IPS-20b (cell line): ENCODE measurements at regions not wholly inside any gene's neighbourhood (a gene's known extent, or its start where the extent isn't known, plus 50 kb on each side); places are given as distances from the start of the nearest gene placed in this dataset.

Experiments used
- H3K27ac ChIP-seq: one replicate; pipeline ENCODE4 v1.5.1; 2013; ENCODE audit warnings: low read length
- H3K27me3 ChIP-seq: 2 replicates; pipeline ENCODE4 v1.6.1; 2013; ENCODE audit warnings: mild to moderate bottlenecking, low read length, inconsistent platforms; ENCODE audit not compliant: insufficient read depth
- H3K36me3 ChIP-seq: 2 replicates; pipeline ENCODE4 v1.6.1; 2013; ENCODE audit warnings: low read depth, mild to moderate bottlenecking, inconsistent platforms, low read length, moderate library complexity; ENCODE audit not compliant: insufficient read depth
- H3K4me1 ChIP-seq: 2 replicates; pipeline ENCODE4 v1.6.1; 2013; ENCODE audit warnings: mild to moderate bottlenecking, control low read depth, inconsistent platforms, low read length, moderate library complexity; ENCODE audit not compliant: insufficient read depth
- H3K4me3 ChIP-seq: 2 replicates; pipeline ENCODE4 v1.5.1; 2013; ENCODE audit warnings: mild to moderate bottlenecking, low read length, inconsistent platforms
- H3K9ac ChIP-seq: 2 replicates; pipeline ENCODE4 v1.6.1; 2013; ENCODE audit warnings: low read depth, mild to moderate bottlenecking, inconsistent platforms, low read length, moderate library complexity
- H3K9me3 ChIP-seq: 2 replicates; pipeline ENCODE4 v1.6.1; 2013; ENCODE audit warnings: mild to moderate bottlenecking, low read depth, low read length, inconsistent platforms; ENCODE audit not compliant: insufficient read depth

DNA sequence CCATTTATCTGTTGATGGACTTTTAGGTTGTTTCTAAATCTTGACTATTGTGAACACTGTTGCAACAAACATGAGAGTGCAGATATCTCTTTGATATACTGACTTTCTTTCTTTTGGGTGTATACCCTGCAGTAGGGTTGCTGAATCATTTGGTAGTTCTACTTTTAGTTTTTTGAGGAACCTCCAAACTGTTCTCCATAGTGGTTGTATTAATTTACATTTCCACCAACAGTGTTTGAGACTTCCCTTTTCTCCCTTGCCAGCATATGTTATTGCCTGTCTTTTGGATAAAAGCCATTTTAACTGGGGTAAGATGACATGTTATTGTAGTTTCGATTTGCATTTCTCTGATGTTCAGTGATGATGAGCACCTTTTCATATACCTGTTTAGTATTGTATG, 330.0 kb downstream of the DDX10 start:
- Histone ChIP-seq H3K9me3 (no peaks in the 10 kb centered on the region; the same call in 1 of the 2 replicates), H3K27me3 (no peaks in the 10 kb centered on the region), H3K36me3 (no peaks in the 10 kb centered on the region), H3K9ac (no peak overlapping the region), H3K4me1 (no peaks in the 10 kb centered on the region), H3K27ac (no peak overlapping the region), H3K4me3 (no peak overlapping the region)

DNA sequence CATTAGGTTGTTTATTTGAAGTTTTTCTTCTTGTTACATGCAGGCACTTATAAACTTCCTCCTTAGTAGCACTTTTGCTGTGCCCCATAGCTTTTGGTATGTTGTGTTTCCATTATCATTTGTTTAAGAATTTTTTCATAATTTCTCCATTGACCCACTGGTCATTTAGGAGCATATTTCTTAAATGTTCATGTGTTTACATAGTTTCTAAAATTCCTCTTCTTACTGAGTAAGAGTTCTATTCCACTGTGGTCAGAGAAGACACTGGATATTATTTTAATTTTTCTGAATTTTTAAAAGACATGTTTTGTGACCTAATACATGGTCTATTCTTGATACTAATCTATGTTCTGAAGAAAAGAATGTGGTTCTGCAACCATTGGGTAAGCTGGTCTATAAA, 333.0 kb downstream of the DDX10 start:
- no peaks in the 10 kb centered on the region for H3K9me3 ChIP-seq
- no peaks in the 10 kb centered on the region for H3K36me3 ChIP-seq
- H3K9ac ChIP-seq, result no peak overlapping the region
- no peaks in the 10 kb centered on the region for H3K4me1 ChIP-seq
- no peaks in the 10 kb centered on the region for H3K27me3 ChIP-seq
- H3K4me3 ChIP-seq, result no peak overlapping the region
- no peak overlapping the region for H3K27ac ChIP-seq

- Histone ChIP-seq H3K27me3 (no peaks in the 10 kb centered on the region), H3K4me3 (no peak overlapping the region), H3K9me3 (no peaks in the 10 kb centered on the region), H3K9ac (no peak overlapping the region), H3K4me1 (no peaks in the 10 kb centered on the region), H3K36me3 (no peaks in the 10 kb centered on the region), H3K27ac (no peak overlapping the region)
Observed at GRCh38 chr11:109000531-109000930, 335.7 kb downstream of the DDX10 start.

DNA sequence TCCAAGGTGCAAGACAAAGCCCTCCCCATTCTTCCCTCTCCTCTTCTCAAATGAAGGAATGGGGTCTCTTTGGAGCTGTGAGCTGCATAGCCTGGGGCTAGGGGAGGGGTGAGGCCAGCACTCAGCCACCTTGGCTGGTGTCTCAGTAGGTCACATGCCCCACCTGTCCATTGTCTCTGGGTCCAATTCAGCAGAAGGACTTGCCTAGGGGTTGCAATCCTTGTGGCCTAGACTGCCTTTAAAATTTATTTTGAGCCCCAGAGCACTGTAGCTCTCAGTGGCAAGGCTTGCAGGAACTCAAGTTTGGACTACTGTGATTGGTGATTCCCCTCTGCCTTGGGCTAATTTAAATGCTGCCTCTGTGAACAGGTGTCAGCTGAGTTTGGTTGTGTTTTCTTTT, 336.7 kb downstream of the DDX10 start:
- no peaks in the 10 kb centered on the region for H3K4me1 ChIP-seq
- H3K27ac ChIP-seq, result no peak overlapping the region
- no peaks in the 10 kb centered on the region for H3K9me3 ChIP-seq
- no peak overlapping the region for H3K4me3 ChIP-seq
- no peak overlapping the region for H3K9ac ChIP-seq
- H3K36me3 ChIP-seq, result no peaks in the 10 kb centered on the region
- no peaks in the 10 kb centered on the region for H3K27me3 ChIP-seq

GRCh38 chr11:109012991-109013390, 348.1 kb downstream of the DDX10 start:
- no peaks in the 10 kb centered on the region for H3K9me3 ChIP-seq
- no peaks in the 10 kb centered on the region for H3K36me3 ChIP-seq
- H3K9ac ChIP-seq, result no peak overlapping the region
- H3K4me3 ChIP-seq, result no peak overlapping the region
- H3K4me1 ChIP-seq, result no peaks in the 10 kb centered on the region
- no peak overlapping the region for H3K27ac ChIP-seq
- H3K27me3 ChIP-seq, result no peaks in the 10 kb centered on the region

GRCh38 chr11:109015283-109015682, 350.4 kb downstream of the DDX10 start:
- Histone ChIP-seq H3K9me3 (no peaks in the 10 kb centered on the region), H3K36me3 (no peaks in the 10 kb centered on the region), H3K4me3 (no peak overlapping the region), H3K4me1 (no peaks in the 10 kb centered on the region), H3K9ac (no peak overlapping the region), H3K27ac (no peak overlapping the region), H3K27me3 (no peaks in the 10 kb centered on the region)

DNA sequence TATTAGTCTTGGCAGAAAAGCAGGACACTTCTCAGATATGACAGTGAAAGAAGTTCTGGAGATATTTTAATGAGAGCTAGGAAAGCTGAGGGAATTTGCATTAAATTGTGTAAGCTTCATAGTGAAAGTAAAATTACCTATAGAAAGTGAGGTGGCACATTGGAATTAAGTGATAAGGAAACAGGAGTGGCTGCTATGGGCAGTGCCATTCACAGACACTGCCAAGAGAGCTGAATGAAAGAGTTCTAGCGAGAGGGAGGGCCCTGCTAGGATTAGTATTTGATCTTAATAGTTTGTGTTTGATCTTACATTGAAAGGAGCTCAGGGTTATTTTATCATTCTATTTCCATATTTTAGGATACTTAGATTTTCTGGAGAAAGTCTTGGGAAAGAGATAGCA, 351.9 kb downstream of the DDX10 start:
- no peak overlapping the region for H3K4me3 ChIP-seq
- no peak overlapping the region for H3K27ac ChIP-seq
- no peaks in the 10 kb centered on the region for H3K9me3 ChIP-seq
- H3K36me3 ChIP-seq, result no peaks in the 10 kb centered on the region
- no peaks in the 10 kb centered on the region for H3K27me3 ChIP-seq
- H3K4me1 ChIP-seq, result no peaks in the 10 kb centered on the region
- H3K9ac ChIP-seq, result no peak overlapping the region

- no peak overlapping the region for H3K27ac ChIP-seq
- no peak overlapping the region for H3K4me3 ChIP-seq
- H3K27me3 ChIP-seq, result no peaks in the 10 kb centered on the region
- no peak overlapping the region for H3K9ac ChIP-seq
- H3K9me3 ChIP-seq, result no peaks in the 10 kb centered on the region
- no peaks in the 10 kb centered on the region for H3K4me1 ChIP-seq
- H3K36me3 ChIP-seq, result no peaks in the 10 kb centered on the region
Observed at GRCh38 chr11:109017489-109017888, 352.6 kb downstream of the DDX10 start.

GRCh38 chr11:109018639-109019038, 353.8 kb downstream of the DDX10 start:
- H3K27me3 ChIP-seq, result no peaks in the 10 kb centered on the region
- no peaks in the 10 kb centered on the region for H3K36me3 ChIP-seq
- no peaks in the 10 kb centered on the region for H3K9me3 ChIP-seq
- no peaks in the 10 kb centered on the region for H3K4me1 ChIP-seq
- no peak overlapping the region for H3K9ac ChIP-seq
- H3K4me3 ChIP-seq, result no peak overlapping the region
- H3K27ac ChIP-seq, result no peak overlapping the region

DNA sequence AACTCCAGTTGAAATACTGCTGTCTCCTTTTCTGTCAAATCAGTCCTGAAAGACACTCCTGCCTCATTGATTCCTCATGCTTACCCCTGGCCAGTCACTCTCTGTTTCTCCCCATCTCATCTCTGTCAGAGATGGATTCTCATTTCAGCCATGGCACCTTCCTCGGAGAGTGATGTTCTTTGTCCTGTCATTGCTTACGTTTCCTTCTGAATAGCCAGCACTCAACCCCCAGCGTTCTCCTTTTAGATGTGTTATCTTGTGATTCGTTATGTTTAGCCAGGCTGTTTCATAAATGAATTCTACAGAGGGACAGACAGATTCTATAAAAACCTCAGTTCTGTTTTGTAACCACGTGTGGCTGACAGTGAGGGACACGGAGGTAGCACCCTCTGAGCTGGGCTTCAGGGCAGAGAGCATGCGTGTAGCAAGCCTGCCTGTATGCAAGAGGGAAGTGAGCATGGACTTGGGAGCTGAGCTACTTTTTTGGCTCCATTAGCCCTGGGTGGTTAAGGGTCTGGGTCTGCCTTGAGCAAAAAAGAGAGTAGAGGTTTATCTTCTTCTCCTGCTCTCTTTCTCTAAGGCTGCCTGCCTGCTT, 354.6 kb downstream of the DDX10 start:
- Histone ChIP-seq H3K36me3 (no peaks in the 10 kb centered on the region), H3K4me1 (no peaks in the 10 kb centered on the region), H3K9me3 (no peaks in the 10 kb centered on the region), H3K27ac (no peak overlapping the region), H3K9ac (no peak overlapping the region), H3K4me3 (no peak overlapping the region), H3K27me3 (no peaks in the 10 kb centered on the region)

- H3K4me1 ChIP-seq, result no peaks in the 10 kb centered on the region
- no peaks in the 10 kb centered on the region for H3K36me3 ChIP-seq
- no peaks in the 10 kb centered on the region for H3K9me3 ChIP-seq
- H3K4me3 ChIP-seq, result no peak overlapping the region
- H3K27me3 ChIP-seq, result no peaks in the 10 kb centered on the region
- H3K9ac ChIP-seq, result no peak overlapping the region
- H3K27ac ChIP-seq, result no peak overlapping the region
Observed at GRCh38 chr11:109023036-109023435, 358.2 kb downstream of the DDX10 start.

GRCh38 chr11:109026891-109027489, 362.1 kb downstream of the DDX10 start:
- Histone ChIP-seq H3K27ac (no peak overlapping the region), H3K9me3 (no peaks in the 10 kb centered on the region), H3K9ac (no peak overlapping the region), H3K4me3 (no peak overlapping the region), H3K27me3 (no peaks in the 10 kb centered on the region), H3K36me3 (no peaks in the 10 kb centered on the region), H3K4me1 (no peaks in the 10 kb centered on the region)
